Suppressor macrophage treated with lipopolysaccharide for 4 hours (primary cell): ENCODE measurements at regions not wholly inside any gene's neighbourhood (a gene's known extent, or its start where the extent isn't known, plus 50 kb on each side); places are given as distances from the start of the nearest gene placed in this dataset.

Experiments used
- DNase-seq: peaks from one replicate; pipeline ENCODE4 v3.0.0-alpha.2; 2020

DNA sequence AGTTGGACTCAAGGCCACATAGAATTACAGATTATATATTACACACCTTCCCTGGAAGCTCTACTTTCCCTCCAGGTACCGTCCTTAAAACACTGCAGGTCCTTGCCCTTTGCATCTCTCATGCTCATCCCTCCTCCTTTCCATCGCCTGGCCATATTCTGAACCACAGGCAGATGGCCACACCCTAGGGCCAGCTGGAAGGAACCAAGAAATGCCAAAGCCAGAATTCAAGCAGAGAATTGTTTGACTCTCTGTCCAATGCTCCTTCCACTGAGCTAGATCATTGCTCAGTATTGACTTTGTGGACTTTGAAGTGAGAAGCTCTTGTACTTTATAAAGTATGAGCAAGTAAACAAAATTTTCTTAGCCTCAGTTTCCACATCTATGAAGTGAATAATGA is 170.3 kb upstream of the SLC24A5 start:
- no peak for DNase-seq

DNA sequence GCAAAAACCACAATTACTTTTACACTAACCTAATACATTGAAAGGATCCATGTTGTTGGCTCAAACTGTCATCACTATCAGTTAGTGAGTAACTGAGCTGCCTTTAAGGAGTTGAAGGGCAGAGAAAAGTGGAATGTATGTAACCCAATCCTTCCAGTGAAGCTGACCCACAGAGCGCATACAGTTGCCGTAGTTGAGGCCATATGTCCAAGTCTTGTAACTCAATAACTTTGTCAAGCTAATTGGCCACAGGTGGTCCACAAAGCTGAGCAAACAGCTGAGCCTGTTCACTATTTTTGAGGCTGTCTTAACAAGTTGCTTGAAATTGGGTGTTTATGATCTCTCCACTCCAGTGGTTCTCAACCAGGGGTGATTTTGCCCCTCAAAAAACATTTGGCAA is 169.0 kb upstream of the SLC24A5 start:
- no peak for DNase-seq

DNA sequence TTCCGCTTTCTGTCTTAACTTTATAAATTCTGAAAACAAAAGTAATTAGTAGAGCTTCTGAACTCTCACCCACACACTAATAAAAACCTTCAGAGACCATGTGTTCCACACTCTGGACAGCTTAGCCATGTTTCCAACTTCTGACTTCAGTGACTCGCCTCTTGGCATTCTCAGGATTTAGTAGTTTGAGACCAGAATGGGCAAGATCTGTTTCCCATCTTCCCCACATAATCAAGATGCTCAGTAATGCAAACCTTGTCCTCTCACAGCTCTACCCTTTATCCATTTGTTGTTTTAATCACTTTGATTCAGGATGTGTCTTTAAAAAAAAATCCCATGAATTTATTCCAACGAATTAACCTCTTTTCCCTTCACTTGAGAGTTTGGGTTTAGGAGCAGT is 166.6 kb upstream of the SLC24A5 start:
- DNase-seq = no peak

DNA sequence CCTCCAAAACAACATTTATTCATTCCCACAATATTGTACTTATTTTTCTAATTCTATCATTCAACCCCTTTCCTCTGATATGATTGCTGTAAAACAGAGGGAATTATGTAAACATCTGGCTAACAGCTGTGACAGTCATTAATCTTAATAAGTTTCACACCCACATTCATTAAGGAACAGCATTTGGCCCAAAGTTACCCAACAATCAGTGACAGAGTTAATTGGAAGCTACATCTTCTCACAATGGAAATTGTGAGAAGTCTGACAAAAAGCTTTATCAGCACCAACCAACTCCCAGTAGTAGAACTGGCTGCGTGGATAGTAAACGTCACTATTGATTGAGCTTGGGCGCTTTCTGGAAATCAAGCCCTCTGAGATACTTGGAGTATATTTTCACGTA is 165.8 kb upstream of the SLC24A5 start:
- no peak for DNase-seq

DNA sequence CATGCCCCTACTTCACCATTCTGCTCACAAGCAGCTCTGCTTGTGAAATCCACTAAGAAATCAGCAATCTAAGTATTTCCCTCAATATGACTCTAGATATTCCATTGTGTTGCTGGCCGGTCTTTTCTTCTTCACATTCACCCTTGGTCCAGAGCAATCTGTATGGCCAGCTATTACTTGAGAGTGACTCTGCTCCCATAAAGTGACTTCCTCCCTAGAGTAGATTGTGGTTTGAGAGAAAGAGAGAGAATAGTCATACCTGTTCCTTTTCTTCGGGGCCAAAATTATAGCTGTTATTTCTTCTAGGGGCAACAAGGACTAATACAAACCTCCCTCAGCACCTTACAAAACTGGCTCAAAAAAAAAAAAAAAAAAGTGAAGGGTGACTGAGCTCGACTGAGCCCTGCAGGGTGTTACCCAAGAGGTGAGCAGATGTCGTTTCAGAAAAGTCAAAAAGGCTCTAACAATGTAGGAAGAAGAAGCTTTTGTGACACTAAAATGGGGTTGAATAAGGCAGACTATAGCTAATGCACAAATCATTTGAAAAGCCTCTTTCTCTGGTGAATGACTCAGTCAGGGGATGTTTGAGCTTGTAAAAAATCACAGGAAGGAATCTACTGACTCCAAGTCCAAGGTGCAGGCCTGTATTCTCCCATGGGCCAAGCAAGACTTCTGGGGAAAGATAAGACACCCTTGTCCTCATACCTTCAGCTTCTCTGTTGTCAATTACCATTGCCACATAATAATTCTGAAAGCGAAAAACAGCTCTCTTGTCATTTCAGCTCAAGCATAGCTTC is 161.0 kb upstream of the SLC24A5 start:
- no peak for DNase-seq

DNA sequence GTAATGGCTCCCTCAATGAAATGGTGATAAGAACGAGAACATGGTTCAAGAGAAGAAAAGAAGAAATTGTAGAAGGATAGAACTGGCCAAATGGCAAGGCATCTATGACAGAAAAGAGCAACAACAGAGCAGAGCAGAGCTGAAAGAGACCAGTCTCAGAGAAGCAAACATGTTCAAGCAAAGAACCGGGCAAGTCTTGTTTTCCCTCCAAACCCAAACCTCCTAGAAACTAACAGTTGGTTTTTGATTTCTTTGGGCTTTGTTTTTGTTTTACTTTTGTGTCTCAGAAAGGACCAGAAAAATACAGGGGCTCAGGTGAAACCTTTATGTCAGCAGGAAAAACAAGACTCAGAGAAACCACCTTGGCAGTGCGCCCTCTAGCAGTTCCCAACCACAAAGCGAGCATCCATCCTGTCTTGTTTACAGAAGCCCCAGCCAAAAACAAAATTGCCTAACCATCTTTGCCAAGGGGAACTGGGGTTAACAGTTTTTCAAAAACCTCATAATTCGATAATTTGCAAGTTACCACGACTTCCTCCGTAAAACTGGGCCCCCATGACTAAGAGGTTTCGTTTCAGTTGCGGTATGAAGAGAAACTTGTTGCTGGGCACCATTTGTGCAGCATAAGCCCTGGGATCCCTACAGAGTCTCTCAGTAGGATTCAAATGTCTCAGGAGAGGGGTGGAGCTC is 159.2 kb upstream of the SLC24A5 start:
- peak; percentile 62 for DNase-seq

DNA sequence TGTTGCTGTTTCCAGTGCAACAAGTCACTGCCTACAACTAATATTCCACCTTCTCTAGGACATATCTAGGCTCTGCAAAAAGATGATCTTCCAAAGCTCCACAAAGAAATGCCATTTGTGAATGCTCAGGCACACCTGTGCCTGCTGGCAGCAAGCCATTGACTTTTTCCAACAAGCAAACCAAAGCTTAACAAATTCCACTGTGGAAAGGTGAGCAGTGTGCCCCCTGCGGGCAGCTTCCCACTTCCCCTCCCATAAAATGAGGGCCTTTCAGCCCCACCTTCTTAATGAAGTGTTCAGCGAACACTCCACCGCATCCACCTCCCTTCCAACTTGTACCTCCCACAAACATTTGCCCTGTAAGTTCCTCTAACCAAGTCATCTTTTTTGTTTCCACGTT is 157.5 kb upstream of the SLC24A5 start:
- DNase-seq = no peak

DNA sequence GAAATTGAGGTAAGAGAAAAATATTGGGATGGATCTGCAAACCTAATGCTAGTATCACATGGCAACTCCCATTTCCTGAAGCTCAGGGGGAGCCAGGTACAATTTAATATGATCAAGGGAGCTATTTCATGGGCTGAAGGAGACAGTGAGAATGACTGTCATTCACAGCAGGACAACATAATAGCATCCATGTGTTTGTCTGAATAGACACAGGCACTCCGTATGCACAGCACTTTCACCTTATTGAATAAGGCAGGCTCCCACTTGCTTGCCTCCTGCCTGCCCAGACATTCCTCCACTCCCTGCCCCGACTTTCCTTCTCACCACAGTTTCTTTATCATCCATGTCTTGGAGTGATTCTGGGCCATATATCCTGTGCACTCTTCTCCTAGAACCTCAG is 156.6 kb upstream of the SLC24A5 start:
- no peak for DNase-seq

DNA sequence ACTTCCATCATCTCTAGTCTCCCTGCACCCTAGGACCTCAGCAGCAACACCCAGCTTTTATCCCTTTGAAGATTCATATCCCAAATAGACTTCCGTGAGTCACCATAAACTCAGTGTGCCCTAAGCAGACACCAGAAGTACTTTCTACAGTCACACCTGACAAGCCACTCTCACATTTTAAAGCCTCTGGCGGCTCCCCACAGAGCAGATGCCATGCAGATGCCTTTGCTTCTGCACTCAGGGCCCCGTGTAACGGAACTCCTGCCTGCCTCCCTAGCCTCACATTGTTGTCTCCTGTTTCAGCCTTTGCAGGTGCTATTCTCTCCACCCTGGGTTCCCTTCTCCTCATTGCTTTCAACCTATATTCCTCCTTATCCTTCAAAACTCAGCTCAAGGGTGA is 155.5 kb upstream of the SLC24A5 start:
- no peak for DNase-seq

DNA sequence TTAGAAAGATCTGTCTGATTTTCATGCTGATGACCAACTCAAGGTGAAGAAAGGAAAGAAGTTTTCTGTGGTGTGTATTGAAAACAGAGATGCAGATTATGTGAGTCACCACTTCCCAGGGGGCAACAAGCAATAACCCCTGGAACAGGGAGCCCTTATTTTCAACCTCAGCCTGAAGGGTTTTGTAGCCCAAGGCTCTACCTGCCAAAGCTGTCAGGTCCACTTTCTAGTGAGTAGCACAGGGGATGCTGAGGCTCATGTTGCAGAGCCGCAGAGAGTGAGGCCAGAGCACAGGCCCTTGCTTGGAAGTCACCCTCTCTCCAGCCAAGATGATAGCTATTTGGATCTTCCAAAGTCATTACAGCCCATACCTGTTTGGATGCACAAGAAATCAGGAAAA is 152.2 kb upstream of the SLC24A5 start:
- no peak for DNase-seq

DNA sequence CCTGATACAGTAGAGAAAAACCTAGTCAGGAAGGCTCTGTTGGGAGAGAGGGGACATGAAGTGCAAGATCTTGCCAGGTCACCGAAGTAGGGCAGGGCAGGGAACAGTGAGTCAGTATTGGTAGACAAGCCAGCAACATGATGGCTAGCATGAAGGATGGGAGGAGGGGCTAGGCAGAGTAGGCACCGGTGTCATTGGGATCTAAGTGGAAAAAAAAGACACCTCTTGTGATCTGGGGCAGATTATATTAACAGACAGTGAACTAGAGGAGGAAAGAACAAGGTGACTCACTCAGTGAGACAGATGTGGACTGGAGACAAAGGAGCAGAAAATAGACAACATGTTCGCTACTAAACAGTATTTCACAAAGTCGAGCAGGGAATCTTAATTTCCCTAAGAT is 149.2 kb upstream of the SLC24A5 start:
- no peak for DNase-seq

DNA sequence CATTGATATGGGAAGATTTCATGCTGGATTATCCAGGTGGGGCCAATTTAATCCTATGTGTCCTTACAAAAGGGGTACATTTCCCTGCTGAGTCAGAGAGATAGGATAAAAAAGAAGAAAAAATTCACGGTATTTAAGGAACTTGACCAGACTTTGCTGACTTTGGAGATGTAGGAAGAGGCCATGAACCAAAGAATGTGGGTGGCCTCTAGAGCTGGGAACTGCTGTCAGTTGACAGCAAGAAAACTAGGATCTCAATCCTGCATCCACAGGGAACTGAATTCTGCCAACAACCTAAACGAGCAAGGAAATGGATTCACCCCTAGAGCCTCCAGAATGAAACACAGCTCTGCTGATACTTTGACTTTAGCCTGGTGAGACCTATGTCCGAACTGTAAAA is 148.1 kb upstream of the SLC24A5 start:
- no peak for DNase-seq

DNA sequence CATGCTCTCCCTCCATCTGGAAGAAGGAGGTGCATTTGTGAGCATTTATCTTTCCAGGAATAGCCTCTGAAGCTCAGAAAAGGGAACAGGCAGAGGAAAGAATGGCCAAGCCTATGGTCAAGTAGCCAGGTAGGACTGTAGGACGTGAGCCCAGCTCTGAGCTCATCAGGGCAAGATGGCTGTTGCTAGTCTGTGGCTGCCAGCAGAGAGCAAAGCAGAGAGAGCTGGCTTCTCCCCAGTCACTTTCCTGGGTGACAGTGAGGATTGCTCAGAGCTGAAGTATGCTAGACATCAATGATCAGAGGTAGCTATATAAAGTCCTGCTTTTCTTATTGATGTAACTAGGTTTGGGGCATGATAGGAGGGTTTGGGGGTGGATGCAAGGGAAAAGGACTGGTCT is 146.1 kb upstream of the SLC24A5 start:
- DNase-seq = no peak

DNA sequence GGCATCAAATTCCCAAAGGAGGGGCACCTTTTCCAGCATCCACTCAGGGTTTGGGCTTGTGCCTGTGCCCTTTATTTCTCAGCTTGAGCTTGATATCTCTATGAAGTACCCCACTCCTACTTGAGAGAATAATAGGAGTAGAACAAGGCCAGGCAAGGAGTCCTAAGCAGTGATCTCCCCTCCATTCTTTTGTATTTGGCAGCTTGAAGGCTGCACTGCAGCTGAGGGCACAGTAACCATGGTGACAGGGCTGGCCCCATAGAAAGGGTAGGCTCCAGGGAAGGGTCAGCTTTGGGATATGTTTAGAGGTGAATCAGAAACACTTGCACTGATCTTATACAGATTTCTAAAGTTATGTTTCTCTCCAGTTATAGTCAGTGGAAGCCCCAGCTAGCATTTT is 145.4 kb upstream of the SLC24A5 start:
- no peak for DNase-seq

DNA sequence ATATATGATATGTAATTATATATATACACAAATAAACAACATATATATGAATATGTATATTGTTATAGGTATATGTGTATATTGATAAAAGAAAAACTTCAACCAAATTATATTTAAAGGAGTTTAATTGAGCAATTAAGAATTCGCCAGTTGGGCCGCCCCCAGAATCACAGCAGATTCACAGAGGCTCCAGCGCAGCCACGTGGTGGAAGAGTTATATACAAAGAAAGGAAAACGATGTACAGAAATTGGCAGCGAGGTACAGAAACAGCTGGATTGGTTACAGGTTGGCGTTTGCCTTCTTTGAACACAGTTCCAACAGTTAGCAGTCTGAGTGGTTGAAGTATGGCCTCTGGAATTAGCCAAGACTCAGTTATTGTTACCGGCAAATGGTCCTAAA is 137.3 kb upstream of the SLC24A5 start:
- no peak for DNase-seq

DNA sequence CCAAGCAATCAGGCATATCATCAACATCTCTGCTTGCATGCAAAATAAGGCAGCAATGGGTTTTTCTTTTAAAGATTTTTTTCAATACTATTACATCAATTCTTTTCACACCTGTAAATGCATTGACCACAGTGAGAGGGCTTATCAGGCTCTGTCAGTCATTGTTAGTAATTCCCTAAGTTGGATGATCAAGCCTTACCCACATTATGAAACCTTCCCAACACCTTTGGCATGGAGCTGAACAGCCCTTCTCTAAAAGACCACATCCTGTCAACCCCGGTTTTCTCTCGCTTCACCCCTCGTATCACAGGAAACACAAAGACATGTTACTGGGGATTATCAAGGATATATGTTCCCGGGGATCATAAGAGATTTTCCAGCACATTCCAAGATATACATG is 135.2 kb upstream of the SLC24A5 start:
- no peak for DNase-seq

DNA sequence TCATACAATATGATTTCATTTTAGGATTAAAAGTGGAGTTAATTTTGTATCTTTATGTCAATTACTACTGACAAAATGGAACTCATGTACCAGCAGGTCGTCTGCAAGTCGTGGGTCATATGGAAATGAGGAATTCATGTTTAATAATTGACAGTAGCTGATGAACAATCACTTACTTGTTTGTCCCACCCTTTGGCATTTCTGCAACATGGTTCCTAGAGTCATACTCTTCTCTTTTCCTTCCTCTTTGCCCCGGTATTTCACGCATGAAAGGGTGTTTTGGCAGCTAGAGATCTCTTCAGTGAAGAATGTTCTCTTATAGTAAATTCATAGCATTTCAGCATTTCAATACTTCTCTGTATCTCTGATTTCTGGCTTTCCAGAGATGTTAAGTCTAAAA is 133.3 kb upstream of the SLC24A5 start:
- DNase-seq = peak; percentile 18

DNA sequence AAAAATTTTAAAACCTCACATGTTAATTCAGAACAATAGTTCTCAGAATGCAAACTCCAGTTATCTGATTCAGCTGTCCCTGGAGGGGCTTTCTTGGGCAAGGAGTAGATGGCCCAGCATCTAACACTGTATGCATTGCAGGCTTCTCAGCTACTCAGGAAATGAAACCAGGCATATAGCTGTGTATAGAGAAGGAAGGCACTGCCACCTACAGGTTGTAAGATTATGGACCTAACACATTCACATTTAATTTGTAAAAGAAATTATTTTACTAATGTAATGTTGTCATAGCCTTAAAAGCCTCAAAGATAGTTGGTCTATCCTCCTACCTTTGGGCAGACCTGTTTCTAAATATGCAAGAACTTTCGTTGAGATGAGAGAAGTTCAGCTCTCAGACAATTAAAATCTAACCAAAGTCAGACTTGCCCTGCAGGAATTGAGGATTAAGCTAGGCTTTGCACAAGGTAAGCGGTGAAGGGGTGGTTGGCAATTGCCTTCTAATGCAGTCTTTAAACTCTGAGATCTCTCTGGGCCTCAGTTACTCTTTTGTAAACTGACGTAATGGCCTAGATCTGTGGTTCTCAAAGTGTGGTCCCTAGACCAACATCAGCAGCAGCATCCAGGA is 132.8 kb upstream of the SLC24A5 start:
- DNase-seq = peak; percentile 72

DNA sequence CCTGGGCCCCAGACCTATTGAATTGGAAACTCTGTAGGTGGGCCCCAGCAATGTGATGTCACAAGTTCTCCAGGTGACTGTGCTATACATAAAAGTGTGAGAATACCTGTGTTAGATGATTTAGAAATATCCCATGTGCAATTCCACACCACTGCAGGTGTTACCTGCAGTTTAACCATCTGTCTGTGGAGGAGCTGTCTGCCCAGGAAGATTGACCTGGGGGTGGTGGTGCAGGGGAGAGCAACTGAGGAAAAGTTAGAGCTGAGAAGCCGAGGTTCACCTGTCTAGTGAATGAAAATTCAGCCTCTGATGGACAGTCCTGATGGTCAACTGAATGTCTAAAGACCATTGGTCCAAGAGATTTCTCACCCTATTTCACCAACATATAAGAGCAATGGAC is 132.2 kb upstream of the SLC24A5 start:
- no peak for DNase-seq

DNA sequence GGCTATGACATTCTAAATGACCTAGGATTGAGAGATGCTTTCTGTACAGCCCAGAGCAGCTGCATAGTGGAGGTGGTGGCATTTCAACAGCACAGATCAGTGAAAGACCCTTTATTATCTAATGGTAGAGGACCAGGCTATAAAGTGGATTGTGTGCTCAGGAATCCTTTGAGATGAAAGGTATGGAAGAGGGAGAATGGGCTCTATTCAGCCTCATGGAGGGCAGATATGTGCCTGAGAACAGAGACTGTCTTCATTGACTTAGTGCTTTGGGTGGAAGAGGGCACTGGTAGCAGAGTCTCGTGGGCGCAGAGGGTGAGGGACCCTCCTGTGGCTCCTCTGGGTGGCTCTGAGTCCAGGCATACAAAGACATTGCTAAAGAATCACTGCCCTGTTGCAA is 130.0 kb upstream of the SLC24A5 start:
- DNase-seq = no peak

DNA sequence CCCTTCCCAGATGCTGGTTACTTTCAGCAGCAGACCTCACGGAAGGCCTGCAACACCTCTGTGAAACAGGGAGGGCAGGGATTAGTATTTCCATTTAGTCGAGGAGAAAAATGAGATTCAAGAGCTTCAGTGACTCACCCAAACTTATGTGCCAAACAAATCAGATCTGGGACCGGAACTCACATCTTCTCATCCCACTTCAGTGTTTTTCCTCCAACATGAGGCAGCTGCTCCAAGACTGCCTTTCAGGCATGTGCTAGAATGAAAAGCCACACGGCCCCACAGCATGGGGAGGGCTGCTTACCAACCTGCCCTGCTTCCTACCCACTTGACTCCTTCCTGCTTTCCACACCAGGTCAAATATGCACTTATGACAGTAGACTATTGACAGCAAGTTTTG is 129.4 kb upstream of the SLC24A5 start:
- DNase-seq = no peak

DNA sequence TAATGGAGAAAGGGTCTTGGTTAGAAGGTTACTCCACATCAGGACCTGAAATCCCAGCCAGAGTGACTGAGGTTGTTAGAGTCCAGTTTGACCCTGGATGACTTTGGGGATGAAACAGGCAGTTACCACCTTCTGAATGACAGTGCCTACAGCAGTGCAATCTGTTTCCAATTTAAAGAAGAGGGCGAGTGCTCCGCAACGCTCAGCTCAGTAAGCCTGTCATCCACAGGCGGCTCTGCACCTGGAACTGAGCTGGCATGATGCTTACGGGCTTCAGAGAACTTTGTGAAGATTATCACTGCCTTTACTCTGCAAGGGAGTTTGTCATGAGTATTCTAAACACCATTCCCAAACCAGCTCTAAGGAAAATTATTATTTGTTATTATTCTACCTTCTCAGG is 127.7 kb upstream of the SLC24A5 start:
- DNase-seq = no peak

DNA sequence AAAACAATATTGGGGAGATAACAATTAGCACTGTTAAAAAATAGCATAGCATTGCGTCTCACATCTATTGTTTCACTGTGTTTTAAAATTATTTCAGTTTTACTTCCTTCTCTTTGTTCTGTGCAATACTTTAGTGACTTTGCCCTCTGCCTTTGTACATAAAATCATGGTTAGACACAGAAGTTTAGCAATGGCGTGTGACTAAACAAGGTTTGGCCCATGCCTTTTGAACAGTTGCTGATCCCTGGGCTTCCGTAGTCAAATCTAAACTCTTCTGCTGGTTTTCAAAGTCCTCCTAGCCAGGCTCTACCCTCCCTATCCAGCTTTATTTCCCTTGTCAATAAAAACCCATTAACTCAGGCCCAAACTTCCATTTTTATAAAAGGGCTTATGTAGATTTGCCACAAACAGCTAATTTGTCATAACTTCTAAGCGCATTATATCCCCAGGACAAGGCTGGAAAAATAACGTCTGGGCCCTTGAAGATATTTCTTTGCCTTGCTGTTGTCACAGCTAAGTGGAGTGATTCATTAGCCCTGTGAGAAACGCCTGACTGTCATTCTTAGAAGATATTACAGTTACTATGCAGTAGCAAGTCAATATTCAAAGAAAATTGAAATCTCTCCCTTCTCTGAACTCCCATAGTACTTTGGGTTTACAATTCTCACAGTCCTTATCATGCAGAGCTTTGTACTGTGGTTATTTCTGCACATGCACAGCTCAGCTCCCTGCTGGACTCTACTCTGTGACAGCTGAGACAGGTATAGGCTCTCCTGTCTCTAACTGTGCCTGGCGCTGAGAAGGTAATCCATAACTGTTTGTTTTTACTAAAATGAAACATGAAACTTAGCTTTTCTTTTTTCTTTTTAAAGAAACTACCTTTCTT is 123.4 kb upstream of the SLC24A5 start:
- DNase-seq = peak; percentile 55
